Pancreas (tissue), 10 donors: ENCODE measurements at regions not wholly inside any gene's neighbourhood (a gene's known extent, or its start where the extent isn't known, plus 50 kb on each side); places are given as distances from the start of the nearest gene placed in this dataset.

Experiments used
- ATAC-seq, 4 donors: fragments of 200-7000 bp; cut with Tn5 transposase; one replicate each; pipeline versions ENCODE4 v1.8.0 to v1.9.1; 2020; ENCODE audit warnings: mild to moderate bottlenecking in 4 of 4, moderate library complexity in 4 of 4
- DNase-seq, 6 donors: peaks; one replicate each; pipeline ENCODE4 v3.0.0-alpha.2; 2020
- FAIRE-seq: peaks from 2 replicates; lab custom pipeline; 2012; peaks lifted over from hg19 to GRCh38; lab: Jason Lieb, UNC
- H3K27ac ChIP-seq, 4 donors: fragments of 200-600 bp; sonication (generic); 1 replicate in 3 of 4; 2 replicates in 1 of 4; pipeline versions ENCODE4 v1.5.0 to v1.8.0; 2020
- H3K27me3 ChIP-seq, 4 donors: fragments of 200-600 bp; one replicate each; pipeline ENCODE4 v1.8.0; 2021
- H3K36me3 ChIP-seq, 3 donors: fragments of 200-600 bp; sonication (generic) in 1 of 3; one replicate each; pipeline versions ENCODE4 v1.5.0 to v1.8.0; 2020 to 2021
- H3K4me1 ChIP-seq, 3 donors: fragments of 200-600 bp; one replicate each; pipeline ENCODE4 v1.8.0; 2021
- H3K4me3 ChIP-seq, 4 donors: fragments of 200-600 bp; sonication (generic) in 2 of 4; one replicate each; pipeline versions ENCODE4 v1.5.0 to v1.8.0; 2020 to 2021
- H3K9me3 ChIP-seq, 4 donors: fragments of 200-600 bp; one replicate each; pipeline ENCODE4 v1.8.0; 2021
- WGBS, 2 donors: extraction: QIAGEN DNeasy Blood & Tissue Kit; methylation state at CpG; one replicate each; pipeline ENCODE4 v1.1.7; 2013; 5-methylcytosine and 5-hydroxymethylcytosine counted together
- intact Hi-C, 3 donors: fragments of 100-400 bp; cut with DNase I; formaldehyde crosslinking; loops; one replicate each; pipeline versions ENCODE4 v1.11.1 to v1.14.2; 2022
- TF ChIP-seq, protein P1 (sequence below), 4 donors: fragments of 200-600 bp; sonication (generic) in 3 of 4; IDR thresholded peaks; one replicate each; pipeline versions ENCODE4 v1.5.0 to v1.8.0; 2021; ENCODE audit warnings: antibody characterized with exemption in 4 of 4
- donor health status: healthy with polysubstance abuse.
- donor health status: DM: no; HTN: no; CAD: no; lungs with moderate emphysema.
- donor health status: DM: no; HTN: no; CAD: no.
- donor health status: control.
- donor health status: control.
- donor health status: Bipolar disorder and iron deficiency.
- donor health status: DM: yes; HTN: yes; CAD: no.
- donor health status: DM: no; HTN: no; CAD: no.
- donor health status: DM: no; HTN: no; CAD: no.
- donor health status: DM: yes; HTN: yes; CAD: no.

DNA sequence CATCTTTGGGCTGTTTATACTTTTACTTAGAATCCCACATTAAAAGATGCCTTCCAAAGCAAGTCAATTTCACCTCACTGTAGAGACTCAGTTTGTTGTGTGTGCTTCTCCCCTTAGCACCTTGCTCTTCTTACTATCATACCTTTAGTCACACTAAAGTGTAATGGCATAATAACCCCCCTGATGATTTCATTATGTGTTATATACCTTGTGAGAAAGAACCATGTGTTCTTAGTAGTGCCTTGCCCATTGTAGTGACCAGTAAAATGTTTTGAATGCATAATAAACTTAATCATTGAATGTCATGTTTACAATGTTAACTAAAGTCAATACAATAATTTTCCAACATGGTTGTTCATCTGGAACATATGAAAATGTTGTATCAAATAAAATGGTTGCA, 1621.9 kb downstream of the PCDH7 start:
- intact Hi-C loops: no loop called here
- Histone ChIP-seq H3K4me3 (no peak overlapping the region), H3K36me3 (no peaks in the 10 kb centered on the region), H3K27ac (no peak overlapping the region), H3K4me1 (no peaks in the 10 kb centered on the region), H3K9me3 (no peaks in the 10 kb centered on the region), H3K27me3 (no peaks in the 10 kb centered on the region)
- DNase-seq (no peak), ATAC-seq (no peak), FAIRE-seq (no peak)
- TF ChIP-seq, protein P1, sequence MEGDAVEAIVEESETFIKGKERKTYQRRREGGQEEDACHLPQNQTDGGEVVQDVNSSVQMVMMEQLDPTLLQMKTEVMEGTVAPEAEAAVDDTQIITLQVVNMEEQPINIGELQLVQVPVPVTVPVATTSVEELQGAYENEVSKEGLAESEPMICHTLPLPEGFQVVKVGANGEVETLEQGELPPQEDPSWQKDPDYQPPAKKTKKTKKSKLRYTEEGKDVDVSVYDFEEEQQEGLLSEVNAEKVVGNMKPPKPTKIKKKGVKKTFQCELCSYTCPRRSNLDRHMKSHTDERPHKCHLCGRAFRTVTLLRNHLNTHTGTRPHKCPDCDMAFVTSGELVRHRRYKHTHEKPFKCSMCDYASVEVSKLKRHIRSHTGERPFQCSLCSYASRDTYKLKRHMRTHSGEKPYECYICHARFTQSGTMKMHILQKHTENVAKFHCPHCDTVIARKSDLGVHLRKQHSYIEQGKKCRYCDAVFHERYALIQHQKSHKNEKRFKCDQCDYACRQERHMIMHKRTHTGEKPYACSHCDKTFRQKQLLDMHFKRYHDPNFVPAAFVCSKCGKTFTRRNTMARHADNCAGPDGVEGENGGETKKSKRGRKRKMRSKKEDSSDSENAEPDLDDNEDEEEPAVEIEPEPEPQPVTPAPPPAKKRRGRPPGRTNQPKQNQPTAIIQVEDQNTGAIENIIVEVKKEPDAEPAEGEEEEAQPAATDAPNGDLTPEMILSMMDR (IDR thresholded peaks at IDR 0.05): no peak

DNA sequence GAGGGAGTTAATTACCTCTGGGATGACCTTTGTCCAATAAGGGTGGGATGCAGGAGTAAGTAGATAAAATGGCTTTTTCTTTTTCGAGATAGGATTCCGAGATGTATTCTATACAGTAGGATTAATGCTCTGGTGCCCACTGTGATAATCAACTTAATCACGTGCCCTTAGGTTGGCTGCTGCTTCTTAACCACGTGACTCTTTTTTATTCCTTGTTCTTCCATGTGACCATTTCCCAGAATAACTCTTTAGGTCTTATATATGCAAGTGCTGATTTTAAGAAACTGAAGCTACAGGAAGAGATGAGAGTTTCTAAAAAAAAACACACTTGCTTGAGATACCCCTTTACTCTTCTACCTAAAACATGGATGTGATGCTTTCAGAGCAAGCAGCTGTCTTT, 1628.9 kb downstream of the PCDH7 start:
- Histone ChIP-seq H3K9me3 (no peaks in the 10 kb centered on the region), H3K4me1 (no peaks in the 10 kb centered on the region), H3K36me3 (no peaks in the 10 kb centered on the region), H3K27me3 (no peaks in the 10 kb centered on the region), H3K27ac (no peak overlapping the region), H3K4me3 (no peak overlapping the region)
- no peak for FAIRE-seq
- no peak for DNase-seq
- intact Hi-C loops: no loop called here
- ATAC-seq: no peak
- TF ChIP-seq, protein P1 (IDR thresholded peaks at IDR 0.05): no peak
- 63 to 78% methylated on average over 4 of the region's 4 CpGs for WGBS, 2 donors

- no peak overlapping the region for H3K27ac ChIP-seq
These were observed 1654.0 kb downstream of the PCDH7 start for GRCh38 chr4:32374206-32374605.

DNA sequence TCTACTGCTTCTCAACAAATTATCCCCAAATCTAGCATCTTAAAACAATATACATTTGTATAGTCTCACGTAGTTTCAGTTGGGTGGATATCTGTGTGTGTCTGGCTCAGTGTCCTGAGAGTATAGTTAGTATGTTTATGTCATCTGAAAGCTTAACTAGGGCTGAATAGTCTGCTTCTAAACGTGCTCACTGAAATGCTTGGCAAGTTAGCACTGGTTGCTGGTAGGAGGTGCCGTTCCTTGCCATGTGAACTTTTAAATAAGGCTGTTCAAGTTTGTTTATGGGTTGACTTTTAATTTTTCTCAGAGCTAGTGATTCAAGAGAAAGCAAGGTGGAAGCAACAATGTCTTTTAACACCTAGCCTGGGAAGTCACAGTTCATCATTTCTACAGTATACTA, 1673.6 kb downstream of the PCDH7 start:
- Histone ChIP-seq H3K9me3 (no peaks in the 10 kb centered on the region), H3K27me3 (no peaks in the 10 kb centered on the region), H3K36me3 (no peaks in the 10 kb centered on the region), H3K4me3 (no peak overlapping the region), H3K27ac (no peak overlapping the region), H3K4me1 (no peaks in the 10 kb centered on the region)
- ATAC-seq: no peak
- 35 to 46% methylated on average over 3 of the region's 3 CpGs for WGBS, 2 donors
- TF ChIP-seq, protein P1 (IDR thresholded peaks at IDR 0.05): no peak
- no peak for DNase-seq
- intact Hi-C loops: no loop called here
- FAIRE-seq: no peak

More at GRCh38 chr4:32374206-32374605, 1654.0 kb downstream of the PCDH7 start:
- WGBS, 2 donors: 44 to 58% methylated on average over 2 of the region's 2 CpGs
- no peaks in the 10 kb centered on the region for H3K27me3 ChIP-seq
- H3K4me3 ChIP-seq: no peak overlapping the region
- no peak for FAIRE-seq
- no peaks in the 10 kb centered on the region for H3K9me3 ChIP-seq
- no peak for ATAC-seq
- TF ChIP-seq, protein P1 (IDR thresholded peaks at IDR 0.05): no peak
- H3K36me3 ChIP-seq: no peaks in the 10 kb centered on the region
- intact Hi-C loops: no loop called here
- no peaks in the 10 kb centered on the region for H3K4me1 ChIP-seq
- DNase-seq: no peak

DNA sequence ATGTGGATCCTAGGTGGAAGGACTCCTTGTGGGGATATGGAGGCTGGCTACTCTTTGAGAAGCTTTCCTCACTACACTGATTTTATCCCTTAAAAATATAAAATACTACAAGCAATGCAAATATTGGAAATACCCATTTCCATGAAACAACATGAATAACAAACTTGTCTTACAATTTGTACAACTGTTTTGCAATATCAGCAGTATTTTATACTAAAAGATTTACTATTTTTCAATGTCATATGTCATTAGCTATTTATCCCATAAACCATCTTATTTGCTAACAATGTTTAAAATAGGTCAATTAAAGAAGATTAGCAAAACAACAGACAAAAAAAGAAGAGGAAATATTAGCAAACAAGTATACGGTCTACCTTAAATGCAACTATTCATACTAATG, 1674.1 kb downstream of the PCDH7 start:
- no peak for FAIRE-seq
- 69 to 72% methylated on average over 1 of the region's 1 CpG for WGBS, 2 donors
- H3K27ac ChIP-seq: no peak overlapping the region

More for the DNA sequence above, 1674.1 kb downstream of the PCDH7 start:
- H3K9me3 ChIP-seq: no peaks in the 10 kb centered on the region
- H3K36me3 ChIP-seq: no peaks in the 10 kb centered on the region
- ATAC-seq (no peak), DNase-seq (no peak)
- intact Hi-C loops: no loop called here
- no peaks in the 10 kb centered on the region for H3K27me3 ChIP-seq
- H3K4me3 ChIP-seq: no peak overlapping the region
- TF ChIP-seq, protein P1 (IDR thresholded peaks at IDR 0.05): no peak
- H3K4me1 ChIP-seq: no peaks in the 10 kb centered on the region
